ENCODE measurements at regions not wholly inside any gene's neighbourhood (a gene's known extent, or its start where the extent isn't known, plus 50 kb on each side); places are given as distances from the start of the nearest gene placed in this dataset.

- no peak for TF ChIP-seq CTCF (IDR thresholded peaks at IDR 0.05)
- POLR2A ChIA-PET = no interaction called here
- Histone ChIP-seq H3K9me3 (ENCODE audit: control insufficient read depth in 1 of 2, insufficient read depth in 1 of 2, low read length in 2 of 2) (no peaks in the 10 kb centered on the region), H3K4me3 (ENCODE audit: low read length) (no peak overlapping the region), H3K27me3 (ENCODE audit: control insufficient read depth in 1 of 2, insufficient read depth in 2 of 2, low read length in 2 of 2) (no peaks in the 10 kb centered on the region), H3K27ac (ENCODE audit: low read depth in 1 of 2, low read length in 2 of 2) (no peak overlapping the region), H3K36me3 (ENCODE audit: insufficient read depth, low read length) (no peaks in the 10 kb centered on the region), H3K4me1 (ENCODE audit: insufficient read depth, low read length) (no peaks in the 10 kb centered on the region)
- DNase-seq = no peak
- Mint-ChIP-seq H3K27me3 (no peaks in the 10 kb centered on the region), H3K27ac (no peak overlapping the region), H3K9me3 (no peaks in the 10 kb centered on the region), H3K4me1 (ENCODE audit: low read depth) (no peaks in the 10 kb centered on the region), H3K4me3 (no peak overlapping the region), H3K36me3 (ENCODE audit: low read depth) (no peaks in the 10 kb centered on the region)
- CTCF ChIA-PET = no interaction called here
- intact Hi-C loops (cut with DNase I, micrococcal nuclease) = no loop called here
- ATAC-seq (ENCODE audit: poor library complexity) = no peak
Observed at GRCh38 chr2:35168351-35168750, 1187.2 kb upstream of the CRIM1 start.

- H3K4me1 Mint-ChIP-seq (ENCODE audit: low read depth) = no peaks in the 10 kb centered on the region
- ChIA-PET CTCF (no interaction called here), POLR2A (no interaction called here)
Observed at GRCh38 chr2:35163948-35164347, 1191.6 kb upstream of the CRIM1 start.

GRCh38 chr2:35160871-35161270 is 1194.7 kb upstream of the CRIM1 start:
- no peaks in the 10 kb centered on the region for H3K36me3 Mint-ChIP-seq (ENCODE audit: low read depth)
- POLR2A ChIA-PET = no interaction called here
- H3K27me3 Mint-ChIP-seq = no peaks in the 10 kb centered on the region
- Histone ChIP-seq H3K27me3 (ENCODE audit: control insufficient read depth in 1 of 2, insufficient read depth in 2 of 2, low read length in 2 of 2) (no peaks in the 10 kb centered on the region), H3K4me1 (ENCODE audit: insufficient read depth, low read length) (no peaks in the 10 kb centered on the region), H3K27ac (ENCODE audit: low read depth in 1 of 2, low read length in 2 of 2) (no peak overlapping the region), H3K4me3 (ENCODE audit: low read length) (no peak overlapping the region), H3K36me3 (ENCODE audit: insufficient read depth, low read length) (no peaks in the 10 kb centered on the region), H3K9me3 (ENCODE audit: control insufficient read depth in 1 of 2, insufficient read depth in 1 of 2, low read length in 2 of 2) (no peaks in the 10 kb centered on the region)
- no peaks in the 10 kb centered on the region for H3K4me1 Mint-ChIP-seq (ENCODE audit: low read depth)
- TF ChIP-seq CTCF (IDR thresholded peaks at IDR 0.05) = no peak
- intact Hi-C loops (cut with DNase I, micrococcal nuclease) = no loop called here
- ATAC-seq (ENCODE audit: poor library complexity) (no peak), DNase-seq (no peak)
- no peaks in the 10 kb centered on the region for H3K9me3 Mint-ChIP-seq
- no peak overlapping the region for H3K27ac Mint-ChIP-seq
- H3K4me3 Mint-ChIP-seq = no peak overlapping the region
- CTCF ChIA-PET = no interaction called here

More at GRCh38 chr2:35163948-35164347, 1191.6 kb upstream of the CRIM1 start:
- Mint-ChIP-seq H3K27ac (no peak overlapping the region), H3K4me3 (no peak overlapping the region), H3K9me3 (no peaks in the 10 kb centered on the region), H3K36me3 (ENCODE audit: low read depth) (no peaks in the 10 kb centered on the region), H3K27me3 (no peaks in the 10 kb centered on the region)
- no peak for TF ChIP-seq CTCF (IDR thresholded peaks at IDR 0.05)
- no peak overlapping the region for H3K4me3 ChIP-seq (ENCODE audit: low read length)
- H3K4me1 ChIP-seq (ENCODE audit: insufficient read depth, low read length) = no peaks in the 10 kb centered on the region
- H3K27ac ChIP-seq (ENCODE audit: low read depth in 1 of 2, low read length in 2 of 2) = no peak overlapping the region
- no peaks in the 10 kb centered on the region for H3K27me3 ChIP-seq (ENCODE audit: control insufficient read depth in 1 of 2, insufficient read depth in 2 of 2, low read length in 2 of 2)
- DNase-seq (no peak), ATAC-seq (ENCODE audit: poor library complexity) (no peak)
- intact Hi-C loops (cut with DNase I, micrococcal nuclease) = no loop called here
- no peaks in the 10 kb centered on the region for H3K36me3 ChIP-seq (ENCODE audit: insufficient read depth, low read length)
- no peaks in the 10 kb centered on the region for H3K9me3 ChIP-seq (ENCODE audit: control insufficient read depth in 1 of 2, insufficient read depth in 1 of 2, low read length in 2 of 2)

Data from CD4-positive, alpha-beta T cell (primary cell).